Esophagus squamous epithelium (tissue), 4 donors: ENCODE measurements at regions not wholly inside any gene's neighbourhood (a gene's known extent, or its start where the extent isn't known, plus 50 kb on each side); places are given as distances from the start of the nearest gene placed in this dataset.

Experiments
- CTCF ChIP-seq, 6 experiments: fragments of 450-650 bp in 4 of 6; fragments of 200-600 bp in 2 of 6; sonication (generic) in 2 of 6; IDR thresholded peaks; one replicate each; pipeline ENCODE4 v1.5.1; 2016 to 2019; ENCODE audit warnings: antibody characterized with exemption in 6 of 6, mild to moderate bottlenecking in 4 of 6, moderate library complexity in 4 of 6
- POLR2A ChIP-seq, 4 donors: fragments of 450-650 bp; IDR thresholded peaks; one replicate each; pipeline ENCODE4 v1.6.1; 2017; ENCODE audit warnings: antibody characterized with exemption in 4 of 4, mild to moderate bottlenecking in 4 of 4, moderate library complexity in 3 of 4

- TF ChIP-seq POLR2A (IDR thresholded peaks at IDR 0.05) (no peak), CTCF (IDR thresholded peaks at IDR 0.05) (no peak)
Measured at GRCh38 chr2:66253066-66253465, 181.9 kb upstream of the MEIS1 start.
